ENCODE measurements at regions not wholly inside any gene's neighbourhood (a gene's known extent, or its start where the extent isn't known, plus 50 kb on each side); places are given as distances from the start of the nearest gene placed in this dataset.

DNA sequence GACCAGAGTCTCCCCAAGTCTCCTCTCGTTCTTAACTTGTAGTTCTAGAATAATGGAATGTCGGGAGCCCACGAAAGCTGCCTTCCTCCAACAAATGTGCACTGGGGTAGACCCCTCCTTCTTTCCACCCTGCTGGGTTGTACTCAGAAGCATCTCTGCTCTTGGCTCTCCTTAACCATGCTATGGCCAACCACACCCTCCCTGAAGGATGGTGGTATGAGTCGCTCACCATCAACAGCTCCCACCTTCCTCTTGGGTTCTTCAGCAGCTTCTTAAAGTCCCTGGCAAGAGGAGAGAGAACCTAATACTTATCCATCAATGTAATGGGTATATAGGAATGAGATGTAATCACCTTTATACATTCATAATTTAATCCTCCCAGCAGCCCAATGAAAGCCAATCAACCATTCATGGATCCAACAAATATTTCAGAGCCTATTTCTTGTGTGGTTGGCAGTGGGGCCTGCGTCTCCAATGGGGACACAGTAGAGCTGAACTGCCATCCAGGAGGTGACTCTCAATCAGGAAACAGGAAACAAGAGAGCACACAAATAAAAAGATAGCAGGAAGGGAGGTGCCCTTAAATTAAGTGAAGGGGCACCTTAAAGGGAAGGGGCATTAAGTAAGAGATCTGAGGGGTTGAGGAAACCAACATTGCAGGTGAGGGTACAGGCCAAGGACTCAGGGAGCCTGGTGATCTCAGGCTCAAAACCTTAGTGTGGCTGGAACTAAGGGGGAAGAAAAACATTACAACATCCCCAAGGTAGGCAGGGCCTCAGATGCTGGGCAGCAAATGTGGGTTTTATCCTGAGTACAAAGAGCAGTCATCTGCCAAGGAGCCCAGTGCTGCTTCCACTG is 64.4 kb upstream of the ETS2 start:
- DNase-seq (ENCODE audit: low read depth in 2 of 2), result no peak

DNA sequence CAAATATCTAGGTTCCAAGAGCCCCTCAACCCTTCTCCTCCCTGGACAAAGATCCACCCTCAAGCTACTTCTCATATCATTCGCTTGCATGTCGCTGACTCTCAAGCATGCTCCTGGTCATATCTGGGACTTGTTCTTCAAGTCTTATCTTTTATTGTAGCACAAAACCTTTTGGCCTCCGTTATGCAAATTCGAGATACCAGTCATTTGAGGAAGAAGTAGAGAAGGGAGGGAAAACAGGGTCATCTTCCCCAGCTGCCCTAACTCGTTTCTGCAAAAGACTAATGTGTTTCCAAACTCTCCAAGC is 63.8 kb upstream of the ETS2 start:
- DNase-seq (ENCODE audit: low read depth in 2 of 2), result no peak

GRCh38 chr21:38742580-38743260 is 63.0 kb upstream of the ETS2 start:
- no peak for DNase-seq (ENCODE audit: low read depth in 2 of 2)

GRCh38 chr21:38743772-38744529 is 61.8 kb upstream of the ETS2 start:
- DNase-seq (ENCODE audit: low read depth in 2 of 2), result no peak

GRCh38 chr21:38744861-38745260 is 60.9 kb upstream of the ETS2 start:
- no peak for DNase-seq (ENCODE audit: low read depth in 2 of 2)

DNA sequence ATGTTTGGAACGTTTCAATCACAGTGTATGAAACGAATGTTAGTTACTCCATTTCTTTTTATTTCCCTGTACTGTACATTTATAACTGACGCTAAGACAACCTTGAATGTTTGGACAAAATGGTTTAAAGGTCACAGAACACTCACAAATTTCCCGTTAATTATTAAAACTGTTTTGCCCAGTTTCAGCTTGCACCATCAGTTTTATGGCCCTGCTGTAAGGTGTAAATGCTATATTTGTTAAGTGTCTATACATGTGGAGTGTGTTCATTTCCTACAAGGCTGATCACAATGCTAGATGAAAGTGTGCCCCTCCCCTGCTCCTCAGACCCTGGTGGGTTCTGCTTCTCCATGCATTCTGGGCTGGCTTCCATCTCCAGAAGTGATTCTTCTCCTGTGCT is 57.9 kb upstream of the ETS2 start:
- DNase-seq (ENCODE audit: low read depth in 2 of 2), result no peak

DNA sequence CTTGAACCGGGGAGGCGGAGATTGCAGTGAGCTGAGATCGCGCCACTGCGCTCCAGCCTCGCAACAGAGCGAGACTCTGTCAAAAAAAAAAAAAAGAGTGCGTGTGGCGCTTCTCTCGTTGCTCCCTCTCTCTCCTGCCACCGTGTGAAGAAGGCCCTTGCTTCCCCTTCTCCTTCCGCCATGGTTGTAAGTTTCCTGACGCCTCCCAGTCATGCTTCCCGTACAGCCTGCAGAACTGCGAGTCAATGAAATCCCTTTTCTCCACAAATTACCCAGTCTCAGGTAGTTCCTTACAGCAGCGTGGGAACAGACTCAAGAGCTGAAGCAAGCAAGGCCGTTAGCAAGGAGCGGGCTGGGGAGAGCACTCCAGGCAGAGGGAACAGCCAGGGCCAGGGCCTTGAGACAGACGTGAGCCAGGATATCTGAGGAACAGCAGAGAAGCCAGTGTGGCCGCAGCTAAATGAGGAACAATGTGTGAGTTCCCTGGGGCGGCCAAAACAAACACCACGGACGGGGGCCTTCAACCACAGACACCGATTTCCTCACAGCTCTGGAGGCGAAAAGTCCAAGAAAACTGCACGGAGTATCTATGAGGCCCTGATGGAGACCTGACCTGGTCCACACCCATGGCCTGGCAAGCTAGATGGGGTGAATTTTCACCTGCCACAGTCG is 54.2 kb upstream of the ETS2 start:
- no peak for DNase-seq (ENCODE audit: low read depth in 2 of 2)

DNA sequence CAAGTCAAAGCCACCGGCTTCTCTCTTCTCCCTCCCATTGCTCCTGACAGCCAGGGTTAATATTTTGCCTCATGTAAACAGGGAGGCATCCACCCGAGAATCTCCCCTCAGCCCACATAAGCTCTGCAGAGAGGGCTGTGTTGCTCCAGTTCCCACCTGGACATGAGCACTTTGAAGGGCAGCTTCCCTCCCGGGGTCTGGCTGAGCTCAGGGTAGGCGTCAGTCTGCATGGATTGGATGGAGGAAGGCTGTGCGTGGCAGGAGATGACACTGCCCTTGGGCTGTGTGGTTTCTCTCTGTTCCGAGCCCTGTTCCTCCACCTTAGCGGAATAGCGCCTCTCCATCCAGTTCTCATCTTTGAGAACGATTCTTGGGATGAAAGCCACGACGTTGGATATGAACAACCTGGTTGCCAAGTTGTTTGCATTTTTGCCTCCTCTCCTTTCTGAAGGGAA is 53.7 kb upstream of the ETS2 start:
- DNase-seq (ENCODE audit: low read depth in 2 of 2), result no peak

DNA sequence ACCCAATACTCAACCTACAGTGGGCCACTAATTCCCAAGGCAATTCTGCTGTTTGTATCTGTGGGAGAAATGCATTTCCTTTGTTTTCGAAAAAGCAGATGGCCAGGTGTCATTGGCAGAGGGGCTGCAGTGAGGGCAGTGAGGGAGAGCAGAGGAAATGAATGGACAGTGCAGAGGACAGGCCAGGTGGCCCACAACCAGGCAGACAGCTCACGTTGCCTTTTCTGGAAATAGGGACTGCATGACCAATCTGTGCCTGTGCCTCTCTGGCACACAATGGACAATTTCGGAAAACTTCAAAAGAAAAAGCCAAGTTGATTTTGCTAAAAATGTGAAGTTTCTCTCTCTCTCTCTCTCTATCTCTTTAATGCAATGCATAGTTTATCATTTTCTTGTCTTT is 52.6 kb upstream of the ETS2 start:
- DNase-seq (ENCODE audit: low read depth in 2 of 2), result no peak

GRCh38 chr21:38753557-38753971 is 52.2 kb upstream of the ETS2 start:
- no peak for DNase-seq (ENCODE audit: low read depth in 2 of 2)
